ENCODE measurements at regions not wholly inside any gene's neighbourhood (a gene's known extent, or its start where the extent isn't known, plus 50 kb on each side); places are given as distances from the start of the nearest gene placed in this dataset.
"Not testable (repeated sequence)": the region's sequence is repeated elsewhere in the genome, so short reads cannot be mapped to it uniquely, and the experiment has no call there.

GRCh38 chr22:38375784-38376183 is 58.6 kb upstream of the CSNK1E start:
- not testable (repeated sequence) for DNase-seq (ENCODE audit: low read depth)

GRCh38 chr22:38375005-38375404 is 57.8 kb upstream of the CSNK1E start:
- DNase-seq (ENCODE audit: low read depth) = peak; percentile 41

- peak; percentile 89 for DNase-seq (ENCODE audit: low read depth)
Measured at GRCh38 chr22:38374433-38374831, 57.2 kb upstream of the CSNK1E start.

GRCh38 chr22:38373783-38374432 is 56.7 kb upstream of the CSNK1E start:
- peak; percentile 98 for DNase-seq (ENCODE audit: low read depth)

GRCh38 chr22:38372665-38373064 is 55.4 kb upstream of the CSNK1E start:
- not testable (repeated sequence) for DNase-seq (ENCODE audit: low read depth)

- DNase-seq (ENCODE audit: low read depth) = not testable (repeated sequence)
Measured at GRCh38 chr22:38370490-38370889, 53.3 kb upstream of the CSNK1E start.

- DNase-seq (ENCODE audit: low read depth) = not testable (repeated sequence)
Measured at GRCh38 chr22:38369132-38369531, 51.9 kb upstream of the CSNK1E start.
